ENCODE measurements at regions not wholly inside any gene's neighbourhood (a gene's known extent, or its start where the extent isn't known, plus 50 kb on each side); places are given as distances from the start of the nearest gene placed in this dataset.
"Not testable (repeated sequence)": the region's sequence is repeated elsewhere in the genome, so short reads cannot be mapped to it uniquely, and the experiment has no call there.

DNA sequence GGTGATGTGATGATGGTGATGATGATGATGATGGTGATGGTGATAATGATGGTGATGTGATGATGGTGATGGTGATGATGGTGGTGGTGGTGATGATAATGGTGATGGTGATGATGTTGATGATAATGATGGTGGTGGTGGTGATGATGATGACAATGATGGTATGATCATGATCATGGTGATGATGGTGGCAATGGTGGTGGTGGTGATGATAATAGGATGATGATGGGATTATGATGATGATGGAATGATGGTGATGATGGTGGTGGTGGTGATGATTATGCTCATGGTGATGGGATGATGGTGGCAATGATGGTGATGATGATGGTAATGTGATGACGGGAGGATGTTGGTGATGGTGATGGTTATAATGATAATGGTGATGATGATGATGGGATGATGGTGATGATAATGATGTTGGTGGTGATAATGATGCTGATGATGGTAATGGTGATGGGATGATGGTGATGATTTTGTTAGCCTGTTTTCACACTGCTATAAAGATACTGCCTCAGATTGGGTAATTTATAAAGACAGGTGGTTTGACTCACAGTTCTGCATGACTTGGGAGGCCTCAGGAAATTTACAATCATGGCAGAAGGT lies 314.8 kb upstream of the SFSWAP start:
- intact Hi-C loops (cut with DNase I), result no loop called here
- no peak for DNase-seq

- DNase-seq, result peak in 1 of 10 donors; percentile 43
- intact Hi-C loops (cut with DNase I), result no loop called here
These were observed 313.3 kb upstream of the SFSWAP start for GRCh38 chr12:131397493-131398181.

GRCh38 chr12:131399000-131399399 lies 311.9 kb upstream of the SFSWAP start:
- intact Hi-C loops (cut with DNase I), result no loop called here

GRCh38 chr12:131400668-131401294 lies 310.1 kb upstream of the SFSWAP start:
- peak in 1 of 10 donors; percentile 36 for DNase-seq
- intact Hi-C loops (cut with DNase I), result not testable (repeated sequence)

More at GRCh38 chr12:131399000-131399399, 311.9 kb upstream of the SFSWAP start:
- DNase-seq, result no peak

DNA sequence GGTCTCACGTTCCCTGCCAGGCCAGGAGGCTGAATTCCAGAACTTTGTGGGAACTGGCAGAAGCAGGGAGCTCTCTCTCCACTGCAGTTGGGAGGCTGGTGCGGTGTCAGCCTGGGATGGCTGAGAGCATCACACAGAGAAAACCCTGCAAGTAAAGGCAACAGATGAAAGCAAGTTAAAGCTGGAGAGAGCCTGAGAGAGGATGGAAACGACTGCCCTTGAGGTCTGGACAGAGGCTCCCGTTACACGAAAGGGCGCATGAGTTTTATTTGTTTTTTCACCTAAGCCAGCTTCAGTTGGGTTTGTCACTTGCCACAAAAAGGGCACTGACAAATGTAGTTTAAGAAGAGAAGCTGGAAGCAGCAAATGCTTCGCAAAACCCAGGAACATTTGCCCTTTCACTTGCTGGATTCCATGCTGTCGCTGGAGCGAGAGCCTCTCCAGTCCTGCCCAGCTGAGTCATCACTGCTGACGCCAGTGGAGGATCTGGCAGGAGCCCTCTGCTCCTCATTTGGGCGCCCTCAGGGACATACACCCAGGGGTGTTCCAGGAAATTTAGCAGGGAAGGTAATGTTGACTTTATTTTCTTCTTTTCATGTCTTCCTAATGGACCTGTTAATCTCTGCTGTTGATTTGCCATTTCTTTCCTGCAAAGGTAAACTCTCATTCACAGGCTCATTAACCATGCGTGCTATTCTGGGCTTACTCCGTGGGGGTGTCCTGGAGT lies 308.8 kb upstream of the SFSWAP start:
- intact Hi-C loops (cut with DNase I), result not testable (repeated sequence)
- peak in 2 of 10 donors; percentile 57 to 66 for DNase-seq

GRCh38 chr12:131402781-131403396 lies 308.0 kb upstream of the SFSWAP start:
- DNase-seq, result peak in 2 of 10 donors; percentile 67 to 76
- intact Hi-C loops (cut with DNase I), result no loop called here

GRCh38 chr12:131403676-131404075 lies 307.2 kb upstream of the SFSWAP start:
- DNase-seq, result peak in 2 of 10 donors; percentile 53 to 58
- intact Hi-C loops (cut with DNase I), result no loop called here

- intact Hi-C loops (cut with DNase I), result no loop called here
- DNase-seq, result peak in 1 of 10 donors; percentile 13
These were observed 306.2 kb upstream of the SFSWAP start for GRCh38 chr12:131404705-131405104.

DNA sequence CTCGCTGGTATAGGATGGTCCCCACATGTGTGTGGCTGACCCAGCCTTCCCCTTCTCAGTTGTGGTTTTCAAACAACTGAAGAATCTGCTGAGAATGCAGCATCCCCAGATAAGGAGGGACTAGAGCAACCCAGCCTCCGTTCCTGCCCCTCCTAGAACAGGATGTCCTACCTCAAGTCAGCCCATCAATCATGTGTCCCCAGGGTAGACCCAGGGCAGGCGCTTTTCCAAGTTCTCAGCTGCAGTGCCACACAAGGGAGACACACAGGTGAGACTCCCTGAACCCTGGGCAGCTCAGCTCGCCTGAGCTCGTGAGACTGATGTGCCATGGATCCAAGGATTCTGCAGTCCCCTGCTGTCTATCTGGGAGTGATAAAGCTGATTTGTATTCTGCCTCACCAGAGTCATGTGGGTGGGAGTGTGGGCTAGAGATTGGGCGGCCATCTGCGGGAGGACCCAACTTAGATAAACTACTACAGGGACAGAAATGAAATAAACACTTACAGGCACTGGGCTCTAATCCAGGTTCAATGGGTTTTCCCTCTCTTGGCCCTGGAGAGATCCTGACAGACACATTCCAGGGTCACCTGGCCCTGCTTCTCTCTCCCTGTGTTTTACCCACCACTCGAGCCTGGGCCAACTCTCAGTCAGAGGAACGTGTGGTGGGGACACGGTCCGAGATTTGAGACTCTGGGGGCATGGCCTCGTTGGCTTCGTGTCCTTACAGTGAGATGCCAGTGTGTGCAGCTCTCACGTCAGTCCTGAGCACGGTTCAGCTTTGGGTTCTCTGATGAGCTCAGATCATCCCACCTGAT lies 303.5 kb upstream of the SFSWAP start:
- DNase-seq, result peak in 2 of 10 donors; percentile 32 to 41
- intact Hi-C loops (cut with DNase I), result no loop called here

- intact Hi-C loops (cut with DNase I), result no loop called here
- peak in 2 of 10 donors; percentile 39 to 52 for DNase-seq
These were observed 302.9 kb upstream of the SFSWAP start for GRCh38 chr12:131408036-131408365.

- intact Hi-C loops (cut with DNase I), result no loop called here
- peak in 1 of 10 donors; percentile 67 for DNase-seq
These were observed 302.4 kb upstream of the SFSWAP start for GRCh38 chr12:131408484-131408883.

GRCh38 chr12:131409211-131409610 lies 301.7 kb upstream of the SFSWAP start:
- DNase-seq, result peak in 1 of 10 donors; percentile 26
- intact Hi-C loops (cut with DNase I), result no loop called here

GRCh38 chr12:131411827-131412226 lies 299.1 kb upstream of the SFSWAP start:
- intact Hi-C loops (cut with DNase I), result not testable (repeated sequence)
- DNase-seq, result peak in 1 of 10 donors; percentile 50

GRCh38 chr12:131413006-131413405 lies 297.9 kb upstream of the SFSWAP start:
- intact Hi-C loops (cut with DNase I), result no loop called here

DNA sequence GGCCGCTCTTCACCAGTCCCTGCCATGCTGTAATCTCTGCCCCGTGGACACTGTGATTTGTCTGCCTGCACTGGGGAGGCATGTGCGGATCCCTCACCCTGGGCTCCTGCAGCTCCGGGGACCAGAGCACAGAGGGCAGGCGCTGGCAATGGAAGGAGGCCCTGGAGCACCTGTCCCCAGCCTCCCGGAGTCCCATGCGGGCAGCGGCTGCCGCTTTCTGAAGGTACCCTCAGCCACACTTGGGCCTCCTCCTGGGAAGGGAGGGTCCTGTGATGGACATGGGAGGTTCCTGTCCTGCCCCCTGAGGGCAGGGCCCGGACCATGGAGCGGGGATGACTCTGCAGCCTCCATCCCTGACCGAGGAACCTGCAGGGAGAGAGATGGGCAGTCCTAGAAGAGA lies 297.4 kb upstream of the SFSWAP start:
- intact Hi-C loops (cut with DNase I), result no loop called here
- peak in 1 of 10 donors; percentile 66 for DNase-seq

More at GRCh38 chr12:131413006-131413405, 297.9 kb upstream of the SFSWAP start:
- peak in 1 of 10 donors; percentile 50 for DNase-seq

- DNase-seq; intact Hi-C loops (cut with DNase I): not testable (repeated sequence)
These were observed 296.6 kb upstream of the SFSWAP start for GRCh38 chr12:131414155-131414922.

DNA sequence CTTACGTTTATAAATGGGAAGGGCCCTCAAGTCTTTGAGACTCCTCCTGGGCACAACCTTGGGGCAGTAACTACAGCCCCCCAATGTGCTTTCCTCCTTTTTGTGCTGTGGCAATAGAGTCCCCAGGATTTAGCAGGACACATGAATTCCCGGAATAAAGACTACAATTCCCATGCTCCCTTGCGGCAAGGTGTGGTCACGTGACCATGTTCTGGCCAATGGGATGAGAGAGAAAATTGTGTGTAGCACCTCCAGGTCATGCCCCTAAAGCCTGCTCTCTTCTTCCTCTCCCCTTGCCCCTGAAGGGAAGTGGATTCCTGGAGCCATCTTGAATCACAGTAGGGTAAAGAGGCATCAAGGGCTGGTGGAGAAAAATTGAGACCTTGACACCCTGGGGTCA lies 295.1 kb upstream of the SFSWAP start:
- no peak for DNase-seq
- intact Hi-C loops (cut with DNase I), result no loop called here

DNA sequence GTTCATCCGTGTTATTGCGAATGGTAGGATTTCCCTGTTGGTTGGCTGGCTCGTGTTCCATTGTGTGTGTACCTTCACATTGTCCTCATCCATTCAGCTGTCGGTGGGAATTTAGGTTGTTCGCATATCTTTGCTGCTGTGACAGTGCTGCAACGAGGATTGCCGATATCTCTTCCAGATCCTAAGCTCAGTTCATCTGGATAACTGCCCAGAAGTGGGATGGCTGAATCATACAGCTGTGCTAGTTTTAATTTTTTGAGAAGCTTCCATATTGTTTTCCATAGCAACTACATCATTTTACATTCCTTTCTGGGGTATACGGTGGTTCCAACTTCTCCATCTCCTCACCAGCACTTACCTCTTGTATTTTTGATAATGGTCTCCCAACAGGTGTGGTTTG lies 292.8 kb upstream of the SFSWAP start:
- intact Hi-C loops (cut with DNase I), result no loop called here
- peak in 1 of 10 donors; percentile 49 for DNase-seq

DNA sequence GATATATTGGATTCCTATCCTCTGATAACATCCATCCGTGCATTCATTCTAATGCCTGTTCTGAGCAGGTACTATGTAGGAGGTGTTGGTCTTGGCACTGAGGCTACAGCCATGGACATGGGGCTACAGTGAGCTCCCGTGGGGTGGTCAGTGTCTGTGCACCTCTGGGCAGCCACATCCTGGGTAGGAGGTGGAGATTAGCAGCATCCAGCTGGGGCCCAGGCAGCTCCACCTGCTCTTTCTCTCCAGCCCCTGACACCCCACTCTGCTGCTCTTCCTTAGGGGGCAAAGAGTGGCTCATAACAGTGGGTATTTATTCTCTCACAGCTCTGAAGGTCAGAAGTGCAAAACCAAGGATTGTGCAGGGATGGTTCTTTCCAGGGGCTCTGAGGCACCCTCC lies 292.0 kb upstream of the SFSWAP start:
- no peak for DNase-seq
- intact Hi-C loops (cut with DNase I), result no loop called here
